ENCODE measurements at regions not wholly inside any gene's neighbourhood (a gene's known extent, or its start where the extent isn't known, plus 50 kb on each side); places are given as distances from the start of the nearest gene placed in this dataset.
"Not testable (repeated sequence)": the region's sequence is repeated elsewhere in the genome, so short reads cannot be mapped to it uniquely, and the experiment has no call there.

GRCh38 chr2:198909525-198910267 is 548.0 kb downstream of the SATB2 start:
- FAIRE-seq: no peak

DNA sequence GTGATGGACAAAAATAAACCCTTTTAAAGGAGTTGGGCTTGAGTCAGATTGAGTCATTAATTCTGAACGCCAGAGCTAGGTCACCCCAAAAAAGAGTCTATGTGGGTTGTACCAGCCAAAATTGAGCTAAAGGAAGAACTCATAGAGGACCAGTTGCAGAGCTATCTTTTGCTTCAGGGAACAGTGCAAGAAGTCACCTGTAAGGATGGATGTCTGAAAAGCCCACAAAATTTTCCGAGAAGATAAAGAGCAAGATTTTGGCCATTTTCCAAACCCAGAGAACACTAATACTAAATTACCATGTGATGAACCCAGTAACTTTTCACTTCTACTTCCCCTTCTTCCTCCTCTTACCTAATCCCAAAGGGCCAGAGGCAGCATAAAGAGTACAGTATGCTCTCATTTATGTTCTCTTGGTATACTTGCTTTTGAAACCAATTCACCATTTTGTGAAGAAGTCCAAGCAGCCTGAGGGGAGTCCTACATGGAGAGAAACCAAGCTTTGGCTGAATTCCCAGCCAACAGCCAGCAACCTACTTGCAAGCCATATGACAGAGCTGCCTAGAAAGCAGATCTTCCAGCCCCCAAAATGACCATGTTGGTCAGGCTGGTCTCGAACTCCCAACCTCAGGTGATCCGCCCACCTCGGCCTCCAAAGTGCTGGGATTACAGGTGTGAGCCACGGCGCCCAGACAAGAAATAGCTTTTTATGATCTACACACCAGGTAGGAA is 551.7 kb downstream of the SATB2 start:
- no peak for FAIRE-seq

- FAIRE-seq: no peak
These were observed 555.8 kb downstream of the SATB2 start for GRCh38 chr2:198901894-198902293.

DNA sequence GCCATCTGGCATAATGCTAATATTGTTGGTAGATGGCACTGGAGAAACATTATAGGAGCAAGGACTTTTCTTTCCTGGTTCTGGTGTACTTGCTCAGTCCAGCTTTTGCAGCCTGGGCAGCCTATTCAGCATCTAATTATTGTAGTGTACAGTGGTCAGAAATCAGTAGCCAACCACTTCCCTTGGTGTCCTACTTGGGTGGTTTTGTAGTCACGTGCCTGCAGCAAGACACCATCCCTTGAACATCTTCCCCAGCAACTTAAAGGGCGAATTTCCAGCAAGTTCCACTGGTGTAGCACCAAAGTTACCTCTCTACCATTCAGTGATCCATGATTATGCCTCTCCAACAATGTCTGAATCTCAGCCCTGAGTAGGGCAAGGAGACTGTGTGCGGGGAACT is 557.6 kb downstream of the SATB2 start:
- FAIRE-seq: no peak

- no peak for FAIRE-seq
These were observed 567.2 kb downstream of the SATB2 start for GRCh38 chr2:198890490-198890889.

- no peak for FAIRE-seq
These were observed 574.1 kb downstream of the SATB2 start for GRCh38 chr2:198883604-198884003.

- FAIRE-seq: peak; percentile 62
These were observed 576.8 kb downstream of the SATB2 start for GRCh38 chr2:198880986-198881385.

GRCh38 chr2:198880421-198880820 is 577.3 kb downstream of the SATB2 start:
- FAIRE-seq: no peak

- no peak for FAIRE-seq
These were observed 583.3 kb downstream of the SATB2 start for GRCh38 chr2:198874472-198874858.

DNA sequence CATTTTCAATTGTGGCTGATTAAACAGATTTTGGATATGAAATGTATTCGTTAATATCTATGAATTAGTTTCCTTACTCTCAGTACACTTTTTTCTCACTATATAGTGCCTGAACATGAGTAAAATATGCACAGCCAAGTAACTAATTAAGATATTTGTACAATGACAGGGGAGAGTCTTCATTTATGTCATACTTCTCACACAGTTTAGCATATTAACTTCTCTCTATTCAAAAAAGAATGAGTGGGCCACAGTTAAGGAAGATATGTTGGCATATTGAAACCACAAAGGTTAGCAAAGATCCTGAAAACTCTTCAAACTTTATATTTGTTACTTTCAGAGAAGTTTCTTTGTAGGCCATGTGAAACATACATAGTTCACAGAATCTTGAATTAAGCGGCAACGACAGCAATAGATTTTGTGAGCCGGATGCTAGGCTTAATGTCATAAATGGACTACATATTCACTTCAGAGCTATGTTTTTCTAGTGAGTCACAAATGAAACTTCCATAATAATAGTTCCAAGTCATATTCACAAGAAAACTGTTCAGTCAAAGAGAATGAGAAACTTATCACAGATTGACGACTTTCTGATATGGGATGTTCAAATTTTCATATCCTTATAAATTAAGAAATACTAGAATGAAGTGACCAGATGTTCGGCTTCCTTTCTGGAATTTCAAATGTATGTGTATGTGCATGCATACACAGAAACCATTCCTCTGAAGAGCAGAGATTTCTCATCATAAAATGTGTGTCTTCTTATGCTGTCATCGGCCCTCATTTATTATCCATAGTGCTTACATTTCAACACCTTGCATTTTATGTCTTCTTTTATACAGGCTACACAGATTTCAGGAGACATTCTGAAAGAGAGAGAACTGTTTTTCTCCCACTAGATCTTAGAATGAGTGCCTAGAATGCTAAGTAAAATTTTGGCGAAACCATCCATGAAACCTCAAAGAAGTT is 584.0 kb downstream of the SATB2 start:
- FAIRE-seq: no peak

DNA sequence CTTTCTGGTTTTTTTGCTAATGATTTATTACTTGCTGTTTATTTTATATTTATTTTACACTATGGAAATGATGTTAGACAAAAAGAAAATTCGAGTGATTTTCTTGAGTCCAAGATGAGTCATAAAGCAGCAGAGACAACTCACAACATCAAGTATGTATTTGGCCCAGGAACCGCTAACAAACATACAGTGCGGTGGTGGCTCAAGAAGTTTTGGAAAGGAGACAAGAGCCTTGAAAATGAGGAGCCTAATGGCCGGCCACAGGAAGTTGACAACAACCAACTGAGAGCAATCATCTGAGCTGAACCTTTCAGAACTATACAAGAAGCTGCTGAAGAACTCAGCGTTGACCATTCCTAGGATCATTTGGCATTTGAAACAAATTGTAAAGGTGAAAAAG is 594.1 kb downstream of the SATB2 start:
- FAIRE-seq: no peak

DNA sequence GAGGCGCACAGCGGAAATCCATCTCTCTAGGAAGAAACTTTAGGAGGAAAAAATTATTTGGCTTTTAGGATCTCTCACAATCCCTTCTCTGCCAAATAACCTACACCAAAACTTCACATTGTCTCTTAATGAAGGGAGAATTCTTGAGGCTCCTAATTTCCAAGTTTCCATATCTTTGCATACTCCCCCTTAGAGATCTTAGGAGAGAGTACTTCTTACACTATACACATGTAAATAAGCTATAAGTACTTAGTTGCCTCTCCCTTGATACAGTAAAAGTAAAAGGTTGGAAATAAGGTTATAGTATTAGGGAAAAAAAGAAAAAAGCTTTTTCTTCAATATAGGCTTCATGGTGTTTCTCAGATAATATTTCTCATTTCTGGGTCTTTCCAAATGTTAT is 596.7 kb downstream of the SATB2 start:
- no peak for FAIRE-seq

- FAIRE-seq: no peak
These were observed 600.5 kb downstream of the SATB2 start for GRCh38 chr2:198857246-198857645.

DNA sequence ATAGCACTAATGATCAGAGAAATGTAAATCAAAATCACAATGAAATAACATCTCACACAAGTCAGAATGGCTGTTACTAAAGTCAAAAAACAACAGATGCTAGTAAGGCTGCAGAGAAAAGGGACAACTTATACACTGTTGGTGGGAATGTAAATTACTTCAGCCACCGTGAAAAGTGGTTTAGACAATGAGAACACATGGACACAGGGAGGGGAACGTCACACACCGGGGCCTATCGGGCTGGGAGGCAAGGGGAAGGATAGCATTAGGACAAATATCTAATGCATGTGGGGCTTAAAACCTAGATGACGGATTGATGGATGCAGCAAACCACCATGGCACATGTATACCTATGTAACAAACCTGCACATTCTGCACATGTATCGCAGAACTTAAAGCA is 602.0 kb downstream of the SATB2 start:
- not testable (repeated sequence) for FAIRE-seq

GRCh38 chr2:198852248-198852647 is 605.5 kb downstream of the SATB2 start:
- FAIRE-seq: no peak

GRCh38 chr2:198825534-198825933 is 632.2 kb downstream of the SATB2 start:
- FAIRE-seq: no peak

DNA sequence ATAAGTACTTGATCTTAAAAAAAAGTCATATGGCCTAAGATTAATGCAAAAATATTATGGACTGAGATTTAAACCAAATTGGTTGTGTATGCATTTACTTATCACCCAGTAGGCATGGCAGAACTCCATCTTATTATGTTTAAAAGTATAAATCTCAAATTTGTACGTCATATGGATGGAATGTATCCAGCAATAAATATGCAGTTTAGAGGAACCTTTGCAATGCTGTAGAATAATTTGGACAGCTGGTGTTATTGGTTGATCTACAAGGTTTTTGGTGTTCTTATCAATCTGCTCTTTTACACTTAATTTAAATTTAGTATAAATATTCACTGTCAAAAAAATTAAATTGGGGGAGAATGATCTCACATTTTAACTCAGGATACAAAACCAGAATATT is 640.2 kb downstream of the SATB2 start:
- no peak for FAIRE-seq

DNA sequence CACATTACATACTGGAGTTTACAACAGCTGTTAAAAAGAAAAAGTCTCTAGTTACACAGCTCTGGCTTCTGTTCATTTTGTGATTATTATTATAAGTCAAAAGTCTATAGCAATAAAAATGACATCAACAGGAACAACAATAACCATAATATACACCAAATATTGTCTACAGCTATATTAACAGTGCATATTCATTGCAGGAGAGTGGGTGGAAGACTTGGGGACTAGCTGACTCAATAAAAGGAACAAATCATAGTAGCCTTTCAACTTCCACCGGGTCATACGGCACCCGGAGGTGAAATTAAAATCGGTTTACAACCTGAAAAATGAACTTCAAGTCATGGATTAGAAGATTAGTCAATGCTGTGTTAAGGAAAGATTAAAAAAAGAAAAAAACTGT is 642.1 kb downstream of the SATB2 start:
- FAIRE-seq: peak; percentile 96

DNA sequence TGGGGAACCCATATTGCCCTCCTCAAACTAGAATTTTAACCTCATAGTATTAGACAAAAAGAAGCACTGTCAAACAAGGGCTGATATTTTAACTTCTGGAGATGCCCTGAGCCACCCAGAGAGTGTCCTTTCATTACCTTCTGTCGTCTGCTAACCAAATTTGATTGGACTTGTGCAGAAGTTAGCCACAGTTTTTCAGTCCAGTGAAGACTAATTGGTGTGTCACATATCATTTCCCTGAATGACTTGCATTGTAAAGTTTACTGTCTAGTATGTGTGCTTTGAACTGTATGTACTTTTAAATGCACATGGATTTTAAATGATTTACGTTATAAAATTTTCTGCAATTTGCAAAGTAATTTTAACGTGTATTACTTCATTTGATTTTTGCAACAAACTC is 646.5 kb downstream of the SATB2 start:
- FAIRE-seq: no peak

- FAIRE-seq: no peak
These were observed 647.8 kb downstream of the SATB2 start for GRCh38 chr2:198809976-198810375.

DNA sequence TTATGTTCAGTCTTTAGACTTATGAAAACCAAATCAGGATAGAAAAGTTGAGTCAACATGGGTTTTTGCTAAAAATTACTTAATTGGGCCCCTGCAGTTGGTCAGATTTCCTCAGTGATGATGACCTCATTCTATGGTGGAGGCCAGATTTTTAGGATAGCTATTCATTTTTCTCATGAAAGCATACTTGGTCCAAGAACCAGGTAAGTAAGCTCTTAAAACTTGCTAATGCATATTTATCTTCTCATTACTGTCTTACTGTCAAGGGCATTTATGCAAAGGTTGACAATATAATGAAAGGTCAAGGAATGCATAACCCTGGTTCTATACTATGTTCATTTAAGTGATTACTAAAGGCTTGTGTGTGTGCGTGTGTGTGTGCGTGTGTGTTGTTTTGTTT is 650.6 kb downstream of the SATB2 start:
- FAIRE-seq: no peak

DNA sequence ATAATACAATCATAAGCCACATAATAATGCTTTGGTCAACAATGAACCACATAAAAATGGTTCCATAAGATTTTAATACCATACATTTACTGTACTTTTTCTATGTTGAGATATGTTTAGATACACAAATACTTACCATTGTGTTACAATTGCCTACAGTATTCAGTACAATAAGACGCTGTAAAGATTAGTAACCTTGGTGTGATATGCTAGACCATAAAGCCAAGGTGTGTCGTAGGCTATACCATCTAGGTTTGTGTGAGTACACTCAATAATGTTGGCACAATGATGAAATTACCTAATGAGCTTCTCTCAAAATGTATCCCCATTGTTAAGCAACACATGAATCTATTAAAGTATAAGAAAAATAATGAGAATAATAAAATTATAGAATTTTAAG is 662.3 kb downstream of the SATB2 start:
- peak; percentile 88 for FAIRE-seq

GRCh38 chr2:198791623-198792022 is 666.1 kb downstream of the SATB2 start:
- FAIRE-seq: peak; percentile 28

All from colon (tissue), 2 donors.